GM19035 (cell line): ENCODE measurements at regions not wholly inside any gene's neighbourhood (a gene's known extent, or its start where the extent isn't known, plus 50 kb on each side); places are given as distances from the start of the nearest gene placed in this dataset.
"Not testable (repeated sequence)": the region's sequence is repeated elsewhere in the genome, so short reads cannot be mapped to it uniquely, and the experiment has no call there.

ENCODE experiments used
- ATAC-seq: cut with Tn5 transposase; IDR thresholded peaks from one replicate; pipeline ENCODE4 v1.9.1; 2021; ENCODE audit not compliant: unreplicated experiment

DNA sequence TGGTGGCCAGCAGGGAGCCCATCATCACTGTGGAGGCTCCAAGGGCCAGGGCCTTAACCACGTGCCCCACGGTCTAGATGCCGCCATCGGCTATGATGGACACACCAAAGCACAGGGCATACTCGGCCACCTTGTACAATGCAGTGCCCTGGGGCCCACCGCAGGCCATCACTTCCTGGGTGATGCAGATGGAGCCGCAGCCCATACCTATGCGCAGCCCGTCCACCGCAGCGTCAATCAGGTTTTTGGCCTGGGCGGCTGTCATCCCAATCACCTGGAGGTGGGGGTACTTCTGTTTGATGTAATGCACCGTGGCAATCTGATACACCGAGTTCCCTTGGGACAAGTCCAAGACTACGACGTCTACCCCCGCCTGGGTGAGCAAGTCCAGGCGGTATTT, 153.3 kb upstream of the ZSWIM2 start:
- no peak for ATAC-seq

DNA sequence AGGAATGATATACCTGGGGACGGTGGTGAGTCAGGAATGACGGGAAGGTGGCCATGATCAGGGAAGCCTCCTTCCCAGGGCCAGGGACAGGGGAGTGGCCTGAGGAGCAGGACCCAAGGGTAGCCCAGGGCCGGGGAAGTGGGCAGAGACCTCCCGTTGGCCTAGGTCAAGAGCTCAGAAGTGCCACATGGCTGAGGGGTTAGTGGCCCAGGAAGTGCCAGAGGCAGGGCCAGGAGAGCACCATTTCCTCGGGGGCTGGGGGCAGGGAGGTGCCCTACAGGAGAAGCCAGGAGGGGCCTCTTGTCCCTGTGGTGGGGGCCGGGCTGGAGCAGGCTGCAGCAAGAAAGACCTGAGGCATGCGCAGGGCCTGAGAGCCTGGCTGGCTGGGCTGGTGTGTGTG, 152.3 kb upstream of the ZSWIM2 start:
- no peak for ATAC-seq

DNA sequence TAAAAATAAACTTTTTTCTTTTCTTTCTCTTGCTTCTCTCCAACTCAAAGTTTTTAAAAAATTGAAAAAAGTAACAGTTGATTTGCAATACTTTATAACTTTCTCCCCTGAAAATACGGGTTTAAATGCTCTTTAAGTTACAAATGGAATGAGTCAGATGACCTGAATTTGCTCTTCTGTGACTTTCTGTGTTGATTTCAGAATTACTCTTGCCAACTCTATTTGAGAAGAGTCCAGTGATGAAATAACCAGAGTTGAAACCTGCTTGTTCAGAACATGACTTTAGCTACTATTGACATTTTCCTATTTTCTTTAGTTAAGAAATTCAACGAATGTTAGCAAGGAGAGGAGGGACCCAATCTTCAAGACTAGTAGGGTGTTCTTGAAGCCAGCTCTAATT, 146.1 kb upstream of the ZSWIM2 start:
- ATAC-seq, result no peak

DNA sequence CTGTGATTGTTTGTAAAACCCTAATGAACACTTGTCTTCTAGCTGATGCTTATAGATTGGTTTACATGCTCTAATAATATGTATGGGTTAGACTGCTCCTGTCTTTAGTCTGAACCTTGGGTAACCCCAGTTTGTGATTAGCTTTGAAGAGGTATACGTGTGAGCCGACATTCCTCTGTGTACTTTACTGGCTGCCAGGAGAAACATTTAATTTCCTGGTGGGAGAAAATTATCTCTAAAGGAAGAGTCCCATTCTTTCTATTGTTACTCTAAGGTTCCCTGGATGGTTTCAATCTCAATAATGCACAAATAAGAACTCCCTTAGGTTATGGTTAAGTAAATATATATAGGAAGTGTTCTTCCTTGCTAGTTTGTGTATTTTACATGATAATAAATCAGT, 143.6 kb upstream of the ZSWIM2 start:
- no peak for ATAC-seq

DNA sequence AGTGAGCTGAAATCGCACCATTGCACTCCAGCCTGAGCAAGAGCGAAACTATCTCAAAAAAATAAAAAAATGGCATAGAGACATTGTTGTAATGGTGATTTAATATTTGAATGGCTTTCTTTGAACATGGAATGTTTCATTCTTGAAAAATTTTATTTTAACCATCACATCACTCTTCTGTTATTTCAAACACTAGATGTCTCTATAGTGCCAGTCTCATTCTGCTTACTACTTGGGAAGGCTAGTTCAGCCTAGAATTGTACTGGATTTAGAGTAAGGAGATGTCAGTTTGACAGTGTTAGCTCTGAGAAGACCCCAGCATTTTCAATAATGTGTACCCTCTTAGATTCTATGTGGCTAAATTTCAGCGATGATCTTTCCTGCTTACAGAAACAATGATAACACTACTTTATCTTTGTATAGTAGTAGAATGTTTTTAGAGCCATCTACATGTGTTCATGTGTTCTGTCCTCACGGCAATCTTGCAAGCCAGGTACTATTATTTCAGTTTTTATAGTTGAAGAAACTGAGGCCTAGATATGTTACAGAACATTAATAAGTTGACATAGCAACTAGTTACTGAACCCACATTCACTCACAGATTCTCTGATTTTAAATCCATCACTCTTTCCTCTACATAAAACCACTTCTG, 142.9 kb upstream of the ZSWIM2 start:
- ATAC-seq, result no peak

DNA sequence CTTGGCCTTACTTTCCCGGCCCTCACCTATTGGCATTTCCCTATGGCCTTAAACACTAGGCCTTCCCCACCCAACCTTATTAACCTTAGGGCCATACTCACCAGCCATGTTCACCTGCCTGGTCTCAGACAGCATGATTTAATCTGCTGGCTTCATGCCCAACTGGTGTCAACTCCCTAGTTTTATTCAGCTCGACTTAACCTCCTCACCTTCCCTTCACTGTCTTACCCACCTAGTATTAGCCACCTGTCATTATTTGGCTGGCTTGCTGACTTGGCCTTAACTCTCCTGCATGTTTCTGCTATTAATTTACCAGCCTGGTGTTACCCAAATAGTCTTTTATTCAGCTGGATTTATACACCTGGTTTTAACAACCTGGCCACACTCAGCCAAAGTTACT, 136.0 kb upstream of the ZSWIM2 start:
- no peak for ATAC-seq

DNA sequence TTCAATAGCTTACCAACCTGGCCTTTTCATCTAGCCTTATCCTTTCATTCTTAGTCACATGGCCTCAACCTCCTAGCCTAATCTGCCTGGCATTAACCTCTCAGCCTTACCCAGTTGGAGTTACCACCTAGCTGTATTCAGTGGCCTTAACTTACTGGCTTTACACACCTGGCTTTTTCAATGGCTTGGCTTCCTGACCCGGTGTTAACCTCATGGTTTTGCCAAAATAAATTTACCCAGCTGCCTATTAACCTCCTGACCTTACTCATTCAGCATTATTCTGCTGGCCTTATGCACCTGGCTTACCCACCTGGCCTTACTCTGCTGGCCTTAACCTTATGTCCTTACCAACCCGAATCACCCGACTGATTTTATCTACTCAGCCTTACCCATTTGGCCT, 135.5 kb upstream of the ZSWIM2 start:
- ATAC-seq, result no peak

DNA sequence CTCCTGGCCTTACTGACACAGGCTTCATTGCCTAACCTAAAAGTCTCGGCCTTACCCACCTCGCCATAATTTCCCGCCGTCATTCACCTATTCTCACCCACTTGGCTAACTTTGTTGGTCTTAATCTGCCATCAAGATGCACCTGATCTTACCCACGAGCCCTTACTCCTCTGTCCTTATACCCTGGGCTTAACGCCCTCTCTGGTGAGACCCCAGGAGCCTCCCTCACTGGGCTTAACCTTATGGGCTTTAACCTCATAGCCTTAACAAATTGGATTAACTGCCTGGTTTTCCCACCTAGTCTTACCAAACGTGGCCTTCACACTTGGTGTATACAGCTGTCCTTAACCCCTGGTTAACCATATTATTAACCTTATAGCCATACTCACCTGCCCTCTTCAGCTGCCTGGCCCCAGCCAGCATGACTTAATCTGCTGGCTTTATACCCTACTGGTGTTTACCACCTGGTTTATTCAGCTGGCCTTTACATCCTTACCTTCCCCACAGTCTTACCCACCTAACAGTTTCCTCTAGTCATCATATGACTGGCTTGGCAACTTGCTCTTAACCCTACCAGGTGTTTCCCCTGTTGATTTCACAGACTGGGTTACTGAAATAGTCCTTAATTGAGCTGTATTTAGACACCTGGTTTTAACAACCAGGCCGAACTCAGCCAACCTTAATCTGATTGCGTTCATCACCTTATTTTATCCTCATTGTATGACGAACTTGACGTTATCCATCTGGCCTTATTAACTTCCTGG, 132.0 kb upstream of the ZSWIM2 start:
- no peak for ATAC-seq

DNA sequence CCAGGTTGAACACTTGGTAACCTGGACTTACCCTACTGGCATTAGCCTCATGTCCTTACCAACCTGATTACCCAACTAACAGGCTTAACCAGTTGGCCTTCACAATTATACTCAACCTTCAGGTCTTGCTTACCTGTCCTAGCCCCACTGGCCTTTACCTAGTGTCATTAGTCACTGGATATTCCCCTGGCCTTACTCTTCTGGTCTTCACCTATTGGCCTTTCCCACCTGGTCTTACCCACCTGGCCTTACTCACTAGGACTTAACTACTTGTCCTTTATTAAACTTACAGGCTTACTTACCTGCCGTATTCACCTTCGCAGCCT, 131.1 kb upstream of the ZSWIM2 start:
- ATAC-seq, result no peak

DNA sequence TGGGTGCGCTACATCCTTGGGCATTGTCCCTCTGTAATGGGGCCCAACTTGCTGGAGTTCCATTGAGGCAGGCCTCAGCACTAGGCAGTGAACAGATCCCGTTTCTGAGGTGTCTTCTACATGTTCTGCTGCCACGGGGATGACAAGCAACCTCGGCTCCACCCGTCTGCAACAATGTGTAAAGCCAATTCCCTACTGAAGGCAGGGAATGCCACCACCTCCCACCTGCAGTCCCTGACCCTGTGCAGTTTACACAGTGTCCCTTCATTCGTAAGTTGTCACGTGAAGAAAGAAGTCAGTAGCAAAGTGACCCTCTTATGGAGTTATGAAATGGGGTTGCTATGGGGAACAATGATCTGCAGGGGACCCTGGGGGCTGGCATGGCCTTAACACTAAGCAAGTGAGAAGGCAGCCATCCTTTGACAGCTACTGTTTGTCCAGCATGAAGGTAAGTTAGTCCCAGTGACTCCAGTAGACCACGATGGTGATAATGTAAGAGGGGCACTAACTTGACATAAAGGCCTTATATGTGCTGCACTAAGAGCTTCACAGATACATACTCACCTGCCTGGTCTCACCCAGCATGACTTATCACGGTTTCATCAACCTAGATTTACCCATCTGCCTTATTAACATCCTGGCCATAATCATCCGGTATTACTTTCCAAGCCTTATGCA, 130.6 kb upstream of the ZSWIM2 start:
- no peak for ATAC-seq

DNA sequence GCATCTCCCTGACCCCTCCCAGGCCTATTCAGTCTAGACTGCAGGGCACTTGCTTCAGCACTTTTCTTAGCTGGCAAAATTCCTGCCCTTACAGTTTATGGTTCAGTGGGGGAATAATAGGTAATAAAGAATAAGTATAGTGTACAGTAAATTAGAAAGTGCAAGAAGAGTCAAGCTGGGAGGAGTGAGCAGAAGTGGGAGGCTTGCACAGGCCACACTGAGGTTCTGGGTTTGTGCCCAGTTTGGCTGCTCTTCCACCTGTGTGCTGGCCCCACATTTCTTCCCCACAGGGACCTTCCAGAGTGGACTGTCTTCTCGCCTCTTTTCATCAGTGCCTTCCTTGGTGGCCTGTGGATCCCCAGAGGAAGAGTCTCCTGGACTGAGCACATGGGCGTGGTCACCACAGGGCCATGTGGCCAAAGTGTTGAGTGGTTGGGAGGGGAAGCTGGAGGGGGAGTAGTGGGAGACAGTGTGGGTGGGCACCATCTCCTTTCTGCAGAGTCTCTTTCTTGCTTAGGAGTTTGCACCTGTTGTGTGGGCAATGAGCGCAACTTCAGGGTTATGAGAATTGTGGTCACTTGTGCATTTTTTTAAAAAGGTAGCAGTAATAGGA, 128.6 kb upstream of the ZSWIM2 start:
- ATAC-seq, result no peak

DNA sequence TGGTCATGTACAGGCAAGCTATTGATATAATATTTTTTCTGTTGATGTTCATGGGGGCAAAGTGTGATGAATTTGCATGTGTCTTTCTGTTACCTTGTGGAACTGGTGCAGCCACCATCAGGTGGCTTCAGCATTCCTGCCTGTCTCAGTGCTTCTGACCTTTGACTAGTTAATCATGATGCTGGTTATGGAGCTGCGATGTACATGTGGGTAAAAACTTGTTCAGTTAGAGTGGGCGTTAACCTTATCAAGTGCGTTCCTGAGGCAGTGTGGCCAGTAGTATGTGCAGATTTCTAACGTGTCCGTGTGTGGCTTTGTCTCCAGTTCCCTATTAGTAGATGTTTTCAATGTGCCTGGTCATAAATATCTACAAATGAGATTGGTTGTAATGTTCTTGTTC, 127.4 kb upstream of the ZSWIM2 start:
- no peak for ATAC-seq

DNA sequence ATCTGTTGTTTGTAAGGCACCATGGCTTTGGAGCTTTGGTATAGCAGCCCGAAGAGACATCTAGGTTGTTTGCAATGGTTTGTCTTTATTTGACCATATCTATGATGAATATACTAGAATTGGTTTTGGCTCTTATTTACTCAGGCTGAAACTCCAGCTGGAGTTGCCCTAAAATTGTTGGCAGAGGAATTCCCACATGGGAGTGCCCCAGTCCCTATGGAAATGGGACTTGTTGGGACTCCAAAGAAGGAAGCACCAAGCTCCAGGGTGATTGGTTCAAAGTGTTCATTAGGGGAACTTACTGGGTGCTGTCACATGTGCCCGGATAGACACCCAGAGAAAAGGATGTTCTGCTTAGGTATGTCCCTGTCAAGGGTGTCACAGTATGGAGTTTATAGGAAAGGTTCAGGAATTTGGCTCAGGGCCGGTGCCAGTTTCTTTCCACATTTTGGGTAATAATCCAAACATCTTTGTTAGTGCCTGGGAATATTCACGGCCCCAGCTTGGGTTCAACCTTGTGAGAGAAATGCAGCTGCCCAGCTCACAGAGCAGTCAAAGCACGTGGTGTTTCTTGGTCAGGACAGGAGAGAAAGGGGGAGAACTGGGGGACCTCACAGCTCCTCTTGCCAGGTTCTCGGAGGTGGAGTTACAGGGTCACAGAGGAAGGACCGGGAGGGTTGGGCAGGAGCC, 123.5 kb upstream of the ZSWIM2 start:
- no peak for ATAC-seq

DNA sequence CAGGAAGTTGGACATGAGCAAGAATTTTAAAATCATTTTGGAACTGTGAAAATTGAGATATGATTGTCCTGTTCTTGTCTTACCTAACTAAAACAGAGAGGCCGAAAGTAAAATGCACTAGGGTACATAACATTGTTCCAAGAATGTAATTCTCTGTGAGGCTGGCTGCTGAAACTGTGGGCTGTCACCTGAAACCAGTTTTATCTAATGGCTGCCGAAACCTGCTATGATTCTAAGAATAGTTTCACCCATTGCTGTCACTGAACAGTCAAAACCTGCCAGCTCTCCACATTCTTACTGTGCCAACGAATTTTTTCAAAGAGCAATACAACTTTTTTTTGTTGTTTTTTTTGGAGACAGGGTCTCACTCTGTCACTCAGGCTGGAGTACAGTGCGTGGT, 119.3 kb upstream of the ZSWIM2 start:
- ATAC-seq, result peak; percentile 86

DNA sequence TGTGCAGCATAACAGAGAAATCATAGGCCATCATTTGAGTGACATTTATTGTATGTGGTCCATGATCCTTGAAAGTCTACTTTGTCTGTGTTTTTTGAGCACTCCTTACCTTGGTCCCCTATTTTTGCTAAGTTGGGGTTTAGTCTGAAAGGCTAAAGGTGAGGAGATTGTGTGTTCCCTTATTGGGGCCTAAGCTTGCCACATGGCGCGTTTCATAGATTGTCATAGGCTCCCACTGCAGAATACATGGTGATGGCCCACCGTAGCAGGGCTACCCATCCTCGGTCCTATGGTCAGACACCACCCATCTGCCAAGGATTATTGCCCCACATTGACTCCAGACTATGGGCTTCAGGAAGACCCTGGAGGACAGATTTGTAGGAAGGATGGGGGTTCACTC, 117.0 kb upstream of the ZSWIM2 start:
- no peak for ATAC-seq

DNA sequence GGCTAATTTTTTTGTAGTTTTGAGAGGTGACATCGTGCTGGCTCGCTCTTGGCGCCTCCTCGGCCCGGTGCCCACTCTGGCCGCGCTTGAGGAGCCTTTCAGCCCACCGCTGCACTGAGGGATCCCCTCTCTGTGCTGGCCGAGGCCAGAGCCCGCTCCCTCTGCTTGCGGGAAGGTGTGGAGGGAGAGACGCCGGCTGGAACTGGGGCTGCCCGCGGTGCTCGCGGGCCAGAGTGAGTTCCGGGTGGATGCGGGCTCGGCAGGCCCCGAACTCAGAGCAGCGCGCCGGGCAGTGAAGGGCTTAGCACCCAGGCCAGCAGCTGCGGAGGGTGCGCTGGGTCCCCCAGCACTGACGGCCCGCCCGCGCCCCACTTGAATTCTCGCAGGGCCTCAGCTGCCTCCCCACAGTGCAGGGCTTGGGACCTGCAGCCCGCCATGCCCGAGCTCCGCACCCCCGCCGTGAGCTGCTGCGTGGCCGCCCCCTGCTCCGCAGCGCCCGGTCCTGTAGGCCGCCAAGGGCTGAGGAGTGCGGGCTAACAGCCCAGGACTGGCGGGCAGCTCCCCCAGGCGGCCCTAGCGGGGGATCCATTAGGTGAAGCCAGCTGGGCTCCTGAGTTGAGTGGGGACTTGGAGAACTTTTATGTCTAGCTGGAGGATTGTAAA, 113.2 kb upstream of the ZSWIM2 start:
- ATAC-seq, result no peak

DNA sequence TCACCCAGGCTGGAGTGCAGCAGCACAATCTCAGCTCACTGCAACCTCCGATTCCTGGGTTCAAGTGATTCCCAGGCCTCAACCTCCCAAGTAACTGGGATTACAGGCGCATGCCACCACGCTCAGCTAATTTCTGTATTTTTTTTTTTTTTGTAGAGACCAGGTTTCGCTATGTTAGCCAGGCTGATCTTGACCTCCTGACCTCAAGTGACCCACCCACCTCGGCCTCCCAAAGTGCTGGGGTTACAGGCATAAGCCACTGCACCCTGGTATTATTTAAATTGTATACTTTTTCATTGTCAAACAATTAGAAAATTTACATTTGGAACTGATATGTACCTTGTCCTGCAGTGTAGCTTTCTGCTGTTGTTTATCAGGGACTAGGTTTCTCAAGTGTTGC, 111.3 kb upstream of the ZSWIM2 start:
- not testable (repeated sequence) for ATAC-seq

DNA sequence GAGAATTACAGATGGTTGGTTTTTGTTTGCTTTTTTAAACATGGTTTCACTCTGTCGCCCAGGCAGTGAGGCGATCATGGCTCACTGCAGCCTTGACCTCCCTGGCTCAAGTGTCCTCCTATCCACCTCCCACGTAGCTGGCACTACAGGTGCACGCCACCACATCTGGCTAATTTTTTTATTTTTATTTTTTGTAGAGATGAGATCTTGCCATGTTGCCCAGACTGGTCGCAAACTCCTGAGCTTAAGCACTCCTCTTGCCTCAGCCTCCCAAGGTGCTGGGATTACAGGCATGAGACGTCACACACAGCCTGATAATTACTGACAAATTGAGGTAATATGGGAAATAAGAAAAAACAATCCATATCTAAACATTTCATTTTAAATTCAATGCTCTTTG, 110.5 kb upstream of the ZSWIM2 start:
- ATAC-seq, result no peak

DNA sequence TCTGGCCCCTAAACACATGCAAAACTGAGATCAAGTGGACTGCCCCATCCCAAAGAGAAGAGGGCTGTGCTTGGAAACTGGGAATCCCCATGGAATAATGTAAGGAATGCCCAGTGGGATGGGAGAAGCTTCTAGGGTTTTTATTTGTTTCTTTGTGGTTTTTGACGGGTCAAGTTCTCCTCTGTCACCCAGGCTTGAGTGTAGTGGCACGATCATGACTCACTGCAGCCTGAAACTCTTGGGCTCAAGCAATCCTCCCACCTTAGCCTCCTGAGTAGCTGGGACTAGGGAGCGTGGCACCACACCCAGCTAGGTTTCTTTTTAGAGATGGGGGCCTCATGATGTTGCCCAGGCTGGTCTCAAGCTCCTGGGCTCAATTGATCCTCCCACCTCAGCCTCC, 101.7 kb upstream of the ZSWIM2 start:
- no peak for ATAC-seq

DNA sequence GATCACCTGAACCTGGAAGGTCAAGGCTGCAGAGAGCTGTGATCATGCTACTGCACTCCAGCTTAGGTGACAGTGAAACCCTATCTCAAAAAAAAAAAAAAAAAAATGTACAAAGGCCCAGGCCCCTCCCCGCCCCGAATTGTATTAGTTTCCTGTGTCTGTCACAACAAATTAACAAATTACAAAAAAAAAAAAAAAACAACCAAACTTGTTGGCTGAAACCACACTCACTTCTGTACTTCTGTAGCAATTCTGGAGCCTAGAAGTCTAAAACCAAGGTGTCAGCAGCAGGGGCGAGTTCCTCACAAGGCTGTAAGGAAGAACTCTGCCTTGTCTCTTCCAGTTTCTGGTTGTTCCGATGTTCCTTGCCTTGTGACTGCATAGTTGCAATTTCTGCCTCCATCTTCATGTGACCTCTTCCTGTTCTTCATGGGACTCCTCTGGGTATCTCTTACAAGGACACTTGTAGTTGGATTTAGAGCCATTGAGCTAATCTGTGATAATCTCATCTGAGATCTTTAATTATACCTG, 100.8 kb upstream of the ZSWIM2 start:
- no peak for ATAC-seq

DNA sequence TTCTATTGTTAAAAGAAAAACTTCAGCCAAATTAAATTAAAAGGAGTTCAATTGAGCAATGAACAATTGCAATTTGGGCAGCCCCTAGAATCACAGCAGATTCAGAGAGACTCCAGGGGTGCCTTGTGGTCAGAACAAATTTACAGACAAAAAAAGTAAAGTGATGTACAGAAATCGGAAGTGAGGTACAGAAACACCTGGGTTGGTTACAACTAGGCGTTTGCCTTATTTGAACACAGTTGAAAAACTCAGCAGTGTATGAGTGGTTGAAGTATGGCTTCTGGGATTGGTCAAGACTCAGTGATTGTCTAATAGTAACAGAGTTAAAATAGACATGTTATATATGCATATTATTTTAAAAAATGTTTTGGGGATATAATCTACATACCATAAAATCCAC, 98.5 kb upstream of the ZSWIM2 start:
- ATAC-seq, result no peak
